Endothelial cell of umbilical vein (primary cell): ENCODE measurements at regions not wholly inside any gene's neighbourhood (a gene's known extent, or its start where the extent isn't known, plus 50 kb on each side); places are given as distances from the start of the nearest gene placed in this dataset.

Experiments used
- CTCF ChIP-seq, 2 donors: IDR thresholded peaks; 1 replicate in 1 of 2; 2 replicates in 1 of 2; pipeline ENCODE4 v1.5.1; 2011; ENCODE audit warnings: low read length in 2 of 2, mild to moderate bottlenecking in 2 of 2, moderate library complexity in 2 of 2, control low read depth in 1 of 2, inconsistent platforms in 1 of 2, low read depth in 1 of 2; ENCODE audit not compliant: insufficient read depth in 1 of 2; ENCODE audit errors: extremely low read depth in 1 of 2
- FOS ChIP-seq: IDR thresholded peaks from 2 replicates; pipeline ENCODE4 v1.6.1; 2011; ENCODE audit warnings: mild to moderate bottlenecking, low read length, moderate library complexity, borderline replicate concordance; ENCODE audit not compliant: insufficient read depth
- GATA2 ChIP-seq: IDR thresholded peaks from 2 replicates; pipeline ENCODE4 v1.7.0; 2011; ENCODE audit warnings: low read depth, mild to moderate bottlenecking, moderate library complexity, mixed read lengths, low read length; ENCODE audit not compliant: insufficient read length, insufficient read depth
- JUN ChIP-seq: IDR thresholded peaks from 2 replicates; pipeline ENCODE4 v1.6.1; 2011; ENCODE audit warnings: borderline replicate concordance, low read depth; ENCODE audit not compliant: insufficient read length, insufficient read depth
- MAX ChIP-seq: IDR thresholded peaks from 2 replicates; pipeline ENCODE4 v1.6.1; 2011; ENCODE audit not compliant: insufficient read depth, insufficient read length
- MYC ChIP-seq: IDR thresholded peaks from one replicate; pipeline ENCODE4 v1.6.1; 2011; ENCODE audit warnings: mild to moderate bottlenecking, low read depth, low read length
- POLR2A ChIP-seq: IDR thresholded peaks from 2 replicates; pipeline ENCODE4 v1.6.1; 2012; ENCODE audit warnings: low read depth, mild to moderate bottlenecking, control low read depth, low read length
- POLR2AphosphoS5 ChIP-seq: IDR thresholded peaks from 2 replicates; pipeline ENCODE4 v1.6.1; 2012; ENCODE audit warnings: low read depth, mild to moderate bottlenecking, control low read depth, low read length, moderate library complexity; ENCODE audit not compliant: insufficient read depth

- no peak for TF ChIP-seq POLR2A
- no peak for TF ChIP-seq CTCF (IDR thresholded peaks at IDR 0.05; ENCODE audit: extremely low read depth in 1 of 2, insufficient read depth in 1 of 2, low read depth in 1 of 2, low read length in 2 of 2)
- TF ChIP-seq JUN, result no peak
- TF ChIP-seq MAX, result no peak
- TF ChIP-seq FOS, result no peak
- no peak for TF ChIP-seq POLR2AphosphoS5
- no peak for TF ChIP-seq GATA2
- TF ChIP-seq MYC, result no peak
These were observed 378.1 kb downstream of the GABRB3 start for GRCh38 chr15:26394801-26395200.
